RWPE1 (cell line): ENCODE measurements at regions not wholly inside any gene's neighbourhood (a gene's known extent, or its start where the extent isn't known, plus 50 kb on each side); places are given as distances from the start of the nearest gene placed in this dataset.
"Not testable (repeated sequence)": the region's sequence is repeated elsewhere in the genome, so short reads cannot be mapped to it uniquely, and the experiment has no call there.

Experiments used
- CTCF ChIA-PET: fragments of 350-600 bp; sonication (Branson Sonifier 250); formaldehyde crosslinking; extraction: SDS; loops from one replicate; lab custom pipeline; 2021; lab: Yijun Ruan, JAX
- POLR2A ChIA-PET: fragments of 400-600 bp; formaldehyde crosslinking; extraction: SDS; loops from one replicate; lab custom pipeline; 2020; ENCODE audit warnings: antibody characterized with exemption; ENCODE audit not compliant: low non-redundant PET; lab: Yijun Ruan, JAX
- DNase-seq: peaks from one replicate; pipeline ENCODE4 v3.0.0; 2012; ENCODE audit warnings: low spot score
- H3K27ac ChIP-seq: fragments of 450-650 bp; 2 replicates; pipeline ENCODE4 v1.5.1; 2017
- CTCF ChIP-seq: fragments of 450-650 bp; conservative IDR thresholded peaks from 2 replicates; pipeline ENCODE4 v1.5.1; 2017; ENCODE audit warnings: low read depth, mild to moderate bottlenecking

- ChIA-PET POLR2A (no interaction called here), CTCF (no interaction called here)
- no peak for TF ChIP-seq CTCF
- no peak for DNase-seq
- H3K27ac ChIP-seq = no peak overlapping the region
Measured at GRCh38 chrX:1140236-1140681, 72.2 kb downstream of the CRLF2 start.

GRCh38 chrX:1139185-1139500, 73.3 kb downstream of the CRLF2 start:
- no peak for DNase-seq
- no peak for TF ChIP-seq CTCF
- ChIA-PET CTCF (no interaction called here), POLR2A (no interaction called here)
- H3K27ac ChIP-seq = no peak overlapping the region

GRCh38 chrX:1138476-1139184, 73.8 kb downstream of the CRLF2 start:
- no peak overlapping the region for H3K27ac ChIP-seq
- no peak for TF ChIP-seq CTCF
- CTCF ChIA-PET = no interaction called here
- POLR2A ChIA-PET = no interaction called here
- no peak for DNase-seq

GRCh38 chrX:1137531-1137930, 74.9 kb downstream of the CRLF2 start:
- no peak for TF ChIP-seq CTCF
- no peak overlapping the region for H3K27ac ChIP-seq
- ChIA-PET CTCF (no interaction called here), POLR2A (no interaction called here)
- DNase-seq = no peak

- DNase-seq, CTCF ChIA-PET, POLR2A ChIA-PET, H3K27ac ChIP-seq: not testable (repeated sequence)
Measured at GRCh38 chrX:1136582-1136981, 75.9 kb downstream of the CRLF2 start.

- no peak for TF ChIP-seq CTCF
- ChIA-PET CTCF (no interaction called here), POLR2A (no interaction called here)
- H3K27ac ChIP-seq = no peak overlapping the region
- no peak for DNase-seq
Measured at GRCh38 chrX:1134976-1135375, 77.5 kb downstream of the CRLF2 start.

- DNase-seq = no peak
- no peak for TF ChIP-seq CTCF
- no peak overlapping the region for H3K27ac ChIP-seq
- ChIA-PET CTCF (no interaction called here), POLR2A (no interaction called here)
Measured at GRCh38 chrX:1134156-1134555, 78.3 kb downstream of the CRLF2 start.
